ENCODE measurements at regions not wholly inside any gene's neighbourhood (a gene's known extent, or its start where the extent isn't known, plus 50 kb on each side); places are given as distances from the start of the nearest gene placed in this dataset.
"Not testable (repeated sequence)": the region's sequence is repeated elsewhere in the genome, so short reads cannot be mapped to it uniquely, and the experiment has no call there.

GRCh38 chr3:153269730-153270129 is 107.7 kb downstream of the RAP2B start:
- FAIRE-seq: no peak

- FAIRE-seq: no peak
Measured at GRCh38 chr3:153273217-153273616, 111.2 kb downstream of the RAP2B start.

- no peak for FAIRE-seq
Measured at GRCh38 chr3:153273767-153274435, 111.9 kb downstream of the RAP2B start.

GRCh38 chr3:153274561-153274960 is 112.5 kb downstream of the RAP2B start:
- no peak for FAIRE-seq

GRCh38 chr3:153275514-153275913 is 113.5 kb downstream of the RAP2B start:
- FAIRE-seq: no peak

GRCh38 chr3:153277029-153277428 is 115.0 kb downstream of the RAP2B start:
- FAIRE-seq: no peak

- not testable (repeated sequence) for FAIRE-seq
Measured at GRCh38 chr3:153281236-153281997, 119.4 kb downstream of the RAP2B start.

GRCh38 chr3:153282355-153282754 is 120.3 kb downstream of the RAP2B start:
- no peak for FAIRE-seq

GRCh38 chr3:153284282-153284938 is 122.4 kb downstream of the RAP2B start:
- no peak for FAIRE-seq

GRCh38 chr3:153285194-153285641 is 123.2 kb downstream of the RAP2B start:
- FAIRE-seq: no peak

- no peak for FAIRE-seq
Measured at GRCh38 chr3:153285982-153286381, 124.0 kb downstream of the RAP2B start.

- FAIRE-seq: no peak
Measured at GRCh38 chr3:153287017-153287416, 125.0 kb downstream of the RAP2B start.

GRCh38 chr3:153289334-153289808 is 127.3 kb downstream of the RAP2B start:
- no peak for FAIRE-seq

- FAIRE-seq: no peak
Measured at GRCh38 chr3:153290268-153291015, 128.4 kb downstream of the RAP2B start.

GRCh38 chr3:153291059-153291685 is 129.1 kb downstream of the RAP2B start:
- FAIRE-seq: no peak

- peak; percentile 27 for FAIRE-seq
Measured at GRCh38 chr3:153293265-153293664, 131.2 kb downstream of the RAP2B start.

GRCh38 chr3:153295901-153296300 is 133.9 kb downstream of the RAP2B start:
- peak; percentile 27 for FAIRE-seq

GRCh38 chr3:153305189-153305588 is 143.2 kb downstream of the RAP2B start:
- FAIRE-seq: peak; percentile 98

GRCh38 chr3:153311541-153311940 is 149.5 kb downstream of the RAP2B start:
- no peak for FAIRE-seq

- FAIRE-seq: no peak
Measured at GRCh38 chr3:153313302-153313965, 151.4 kb downstream of the RAP2B start.

GRCh38 chr3:153314038-153314437 is 152.0 kb downstream of the RAP2B start:
- no peak for FAIRE-seq

- FAIRE-seq: no peak
Measured at GRCh38 chr3:153315781-153316180, 153.8 kb downstream of the RAP2B start.

Measured in islet of Langerhans (tissue), 1 donor.